HG02763 (cell line): ENCODE measurements at regions not wholly inside any gene's neighbourhood (a gene's known extent, or its start where the extent isn't known, plus 50 kb on each side); places are given as distances from the start of the nearest gene placed in this dataset.
A peak's percentile ranks its signal among the peaks of the same experiment; 100 is the strongest.

Experiments
- ATAC-seq: cut with Tn5 transposase; IDR thresholded peaks from one replicate; pipeline ENCODE4 v1.9.1; 2021; ENCODE audit warnings: mild to moderate bottlenecking, moderate library complexity; ENCODE audit not compliant: unreplicated experiment

DNA sequence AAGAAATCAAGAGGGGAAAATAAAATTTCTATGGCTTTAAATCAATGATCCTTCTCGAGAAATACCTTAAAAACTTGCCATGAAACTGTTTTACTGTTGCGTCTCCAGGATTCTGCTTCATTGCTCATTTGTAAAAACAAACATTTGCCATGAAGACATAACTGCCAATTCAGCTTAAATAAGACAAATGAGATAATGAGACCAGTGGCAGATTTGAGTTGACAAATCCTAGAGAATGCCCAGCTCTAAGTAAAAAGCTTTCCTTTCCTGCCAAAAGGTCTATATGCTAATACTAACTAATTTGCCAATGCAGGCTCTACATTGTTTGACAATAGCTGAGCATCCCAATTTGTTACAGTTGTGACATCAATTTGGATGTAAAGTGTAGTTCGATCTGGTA, 400.5 kb upstream of the PCDH9 start:
- no peak for ATAC-seq

DNA sequence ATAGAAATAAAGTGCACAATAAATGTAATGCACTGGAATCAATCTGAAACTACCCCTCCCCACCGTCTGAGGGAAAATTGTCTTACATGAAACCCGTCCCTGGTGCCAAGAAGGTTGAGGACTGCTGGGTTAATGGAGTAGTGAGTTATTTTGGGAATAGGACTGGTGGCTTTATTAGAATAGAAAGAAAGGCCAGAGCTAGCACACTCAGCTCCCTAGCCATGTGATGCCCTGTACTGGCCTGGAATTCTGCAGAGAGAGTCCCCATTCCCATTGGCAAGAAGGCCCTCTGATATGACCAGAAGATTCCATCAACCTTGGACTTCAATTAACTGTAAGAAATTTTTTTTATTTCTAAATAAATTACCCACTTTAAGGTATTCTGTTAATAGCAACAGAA, 393.5 kb upstream of the PCDH9 start:
- no peak for ATAC-seq

DNA sequence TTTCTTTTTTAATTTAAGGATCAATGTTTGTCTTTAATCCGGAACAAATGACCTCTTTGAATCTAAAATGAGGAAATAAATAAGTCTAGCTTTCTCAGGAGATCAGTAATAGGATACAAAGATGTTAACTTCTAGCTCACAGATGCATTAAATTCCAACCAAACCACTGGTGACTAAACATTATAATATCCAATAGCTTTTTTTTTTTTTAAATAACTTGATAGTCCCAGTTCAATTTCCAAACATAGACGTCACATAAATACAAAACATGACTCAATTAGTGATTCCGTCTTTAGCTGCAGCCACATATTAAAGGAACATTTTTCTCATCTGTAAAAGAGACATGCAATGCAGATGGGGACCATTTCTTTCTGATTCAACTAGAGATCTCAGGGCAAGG, 390.5 kb upstream of the PCDH9 start:
- ATAC-seq, result no peak

DNA sequence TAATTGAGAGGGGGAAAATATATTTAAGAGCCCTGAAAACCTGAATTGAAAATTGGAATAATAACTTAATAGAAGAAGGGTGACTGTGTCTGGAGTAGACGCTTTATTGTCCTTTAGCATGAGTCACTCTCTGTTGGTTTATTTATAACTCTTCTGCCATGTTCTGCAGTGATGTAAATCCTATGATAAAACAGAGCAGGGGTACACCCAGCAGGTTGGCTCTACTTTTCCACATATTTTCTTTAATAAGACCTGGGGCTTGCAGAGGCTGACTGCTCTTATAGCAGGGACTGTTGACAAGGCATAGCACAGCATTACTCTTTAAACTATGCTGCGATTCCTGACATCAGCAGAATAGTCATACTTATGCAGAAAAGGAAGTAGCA, 389.9 kb upstream of the PCDH9 start:
- no peak for ATAC-seq

DNA sequence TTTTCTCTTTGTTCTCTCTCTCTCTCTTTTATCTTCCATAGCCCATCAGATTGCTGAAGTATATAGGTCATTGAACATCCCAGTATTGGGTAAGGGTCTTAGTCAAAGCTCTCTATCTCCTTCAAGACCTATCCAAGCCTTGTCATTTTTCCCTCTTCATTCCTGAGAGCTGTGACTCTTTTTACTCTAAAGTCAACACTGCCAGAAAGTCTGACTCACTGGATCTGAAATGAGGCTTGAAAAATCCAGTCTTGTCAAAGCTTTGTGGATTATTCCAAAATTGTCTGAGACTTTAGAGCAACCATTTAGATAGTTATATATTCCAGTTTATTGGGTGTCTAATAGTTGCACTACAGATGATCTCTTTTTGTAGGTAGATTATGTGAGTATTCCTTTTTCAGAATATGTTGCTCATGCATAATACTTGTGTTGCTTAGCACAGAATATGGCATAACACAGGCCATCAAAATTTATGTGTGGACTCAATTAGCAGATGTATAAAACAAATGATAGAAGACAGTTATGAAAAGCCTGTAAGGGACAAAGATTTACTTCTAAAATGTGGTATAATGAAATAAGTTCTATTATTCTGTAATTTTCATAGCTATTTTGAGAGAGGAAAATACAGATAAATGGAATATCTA, 389.3 kb upstream of the PCDH9 start:
- ATAC-seq, result no peak

DNA sequence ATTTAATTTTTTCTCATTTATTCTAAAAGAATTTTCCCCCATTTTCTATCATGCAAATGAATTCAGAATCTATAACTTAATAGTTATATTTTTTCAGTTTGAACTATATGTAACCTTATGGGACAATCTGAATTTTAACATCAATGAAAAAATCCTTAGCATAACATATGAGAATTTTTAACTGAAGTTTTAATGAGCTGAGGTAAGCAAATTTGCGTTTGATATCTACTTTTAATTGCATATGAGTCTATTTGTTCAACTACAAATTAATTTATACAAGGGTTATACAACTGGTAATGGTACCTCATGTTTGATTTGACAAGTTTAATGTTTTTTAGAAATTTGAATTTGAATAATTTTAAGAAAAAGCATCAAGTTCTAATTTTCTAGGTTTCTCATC, 384.4 kb upstream of the PCDH9 start:
- no peak for ATAC-seq

DNA sequence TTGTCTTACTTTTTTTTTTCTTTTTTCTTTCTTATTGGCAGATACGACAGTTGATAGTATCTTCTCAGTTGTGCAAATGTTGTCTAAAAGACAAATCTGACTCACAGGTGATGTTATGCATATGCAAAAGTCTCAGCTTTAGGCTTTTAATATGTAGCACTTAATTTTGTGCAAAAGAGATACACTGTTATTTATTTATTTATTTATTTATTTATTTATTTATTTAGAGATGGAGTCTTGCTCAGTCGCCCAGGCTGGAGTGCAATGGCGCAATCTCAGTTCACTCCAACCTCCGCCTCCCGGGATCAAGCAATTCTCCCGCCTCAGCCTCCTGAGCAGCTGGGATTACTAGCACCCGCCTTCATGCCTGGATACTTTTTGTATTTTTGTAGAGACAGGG, 383.9 kb upstream of the PCDH9 start:
- no peak for ATAC-seq

DNA sequence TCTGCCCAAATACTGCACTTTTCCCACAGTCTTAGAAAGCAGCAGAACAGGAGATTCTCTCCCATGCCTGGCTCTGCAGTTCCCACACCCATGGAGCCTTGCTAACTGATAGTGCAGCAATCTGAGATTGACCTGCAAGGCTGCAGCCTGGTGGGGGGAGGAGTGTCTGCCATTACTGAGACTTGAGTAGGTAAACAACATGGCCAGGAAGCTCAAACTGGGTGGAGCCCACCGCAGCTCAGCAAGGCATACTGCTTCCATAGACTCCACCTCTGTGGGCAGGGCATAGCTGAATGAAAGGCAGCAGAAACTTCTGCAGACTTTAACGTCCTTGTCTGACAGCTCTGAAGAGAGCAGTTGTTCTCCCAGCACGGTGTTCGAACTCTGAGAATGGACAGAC, 358.5 kb upstream of the PCDH9 start:
- ATAC-seq, result no peak

DNA sequence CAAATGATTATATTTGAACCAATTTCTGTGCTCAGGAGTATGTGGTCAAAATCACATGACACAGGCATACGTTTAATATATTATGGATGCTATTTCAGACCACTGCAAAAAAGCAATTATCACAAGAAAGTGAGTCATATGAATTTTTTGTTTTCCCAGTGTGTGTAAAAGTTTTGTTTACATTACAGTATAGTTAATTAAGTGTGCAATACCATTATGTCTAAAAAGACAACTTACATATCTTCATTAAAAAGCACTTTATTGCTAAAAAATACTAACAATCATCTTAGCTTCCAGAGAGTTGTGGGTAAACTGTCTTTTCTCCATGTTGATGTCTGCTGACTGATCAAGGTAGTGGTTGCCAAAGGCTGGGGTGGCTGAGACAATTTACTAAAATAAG, 347.2 kb upstream of the PCDH9 start:
- ATAC-seq, result no peak

DNA sequence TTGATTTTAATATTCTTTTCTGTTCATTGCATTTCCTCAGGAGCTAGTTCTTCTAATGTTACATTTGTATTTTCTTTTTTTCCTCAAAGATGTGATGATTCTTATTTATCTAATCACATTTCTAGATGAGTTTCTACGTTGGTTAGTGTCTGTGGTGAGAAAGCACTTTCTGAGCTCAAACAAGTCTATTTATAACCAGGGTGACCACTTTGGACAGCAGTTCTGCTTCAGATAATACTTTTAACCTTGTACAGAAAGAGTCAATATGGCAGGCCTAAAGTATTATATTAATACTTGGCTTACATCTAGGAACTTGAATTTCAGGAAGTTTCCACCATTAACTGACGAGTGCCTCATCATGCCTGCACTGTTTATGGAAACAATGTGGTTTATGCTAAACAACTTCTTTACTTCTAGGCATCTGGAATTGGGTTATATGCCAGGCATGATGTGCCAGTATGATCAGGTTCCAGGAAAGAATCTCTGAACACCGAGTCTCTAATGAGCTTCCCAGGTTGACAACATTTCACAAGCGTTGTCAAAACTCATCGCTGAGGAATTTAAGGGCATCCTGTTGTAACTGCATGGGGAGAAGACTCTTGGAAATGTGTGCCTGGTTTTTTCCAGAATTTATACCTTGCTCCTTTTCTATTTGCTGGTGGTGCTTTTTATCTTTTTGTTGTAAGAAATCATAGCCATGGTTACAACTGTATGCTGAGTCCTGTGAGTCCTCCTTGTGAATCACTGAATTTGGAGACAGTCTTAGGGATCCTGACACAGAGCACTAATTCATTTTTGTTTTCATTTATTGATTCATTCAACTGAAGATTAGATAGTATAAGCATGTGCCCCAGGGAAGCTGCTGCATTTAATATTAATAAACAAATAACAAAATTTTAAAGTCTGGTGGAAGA, 344.4 kb upstream of the PCDH9 start:
- ATAC-seq, result no peak

DNA sequence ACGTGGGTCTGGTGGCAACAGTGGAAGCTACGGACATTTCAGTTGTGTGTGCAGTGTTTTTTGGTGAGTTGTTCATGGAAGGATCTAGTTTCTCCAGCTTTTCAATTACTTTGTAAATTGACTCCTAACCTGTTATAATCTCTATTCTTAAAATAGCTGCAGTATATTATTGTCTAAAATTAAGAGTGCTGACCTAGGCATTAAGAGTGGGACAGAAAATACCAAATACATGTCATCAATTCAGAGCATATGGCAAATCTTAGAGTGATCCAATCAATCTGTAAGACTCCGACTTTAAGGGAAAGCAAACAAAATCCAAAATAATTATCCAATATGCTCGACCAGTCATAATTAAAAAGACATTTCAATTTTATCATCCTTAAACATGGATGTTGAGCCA, 338.1 kb upstream of the PCDH9 start:
- no peak for ATAC-seq

DNA sequence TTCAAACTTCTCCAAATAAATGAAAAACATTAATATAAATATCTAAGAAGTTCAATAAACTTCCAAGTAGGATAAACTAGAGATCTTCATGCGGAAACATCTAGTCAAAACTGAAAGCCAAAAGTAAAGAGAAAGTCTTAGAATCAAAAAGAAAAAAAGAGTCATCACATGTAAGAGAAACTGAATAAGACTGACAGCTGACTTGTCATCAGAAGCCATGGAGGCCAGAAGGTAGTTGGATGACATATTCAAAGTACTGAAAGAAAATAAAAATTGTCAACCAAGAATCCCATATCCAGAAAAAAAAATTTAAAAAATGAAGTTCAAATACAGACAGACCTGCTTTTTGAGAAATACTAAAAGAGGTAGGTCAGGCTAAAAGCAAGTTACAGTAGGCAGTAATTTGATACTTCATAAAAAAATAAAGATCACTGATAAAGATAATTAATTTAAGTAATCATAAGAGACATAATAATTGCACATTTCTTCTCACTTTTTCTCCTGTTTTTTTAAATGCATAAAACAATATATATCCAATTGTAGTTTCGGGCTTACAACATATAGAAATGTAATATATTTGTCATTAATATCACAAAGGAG, 327.6 kb upstream of the PCDH9 start:
- no peak for ATAC-seq

DNA sequence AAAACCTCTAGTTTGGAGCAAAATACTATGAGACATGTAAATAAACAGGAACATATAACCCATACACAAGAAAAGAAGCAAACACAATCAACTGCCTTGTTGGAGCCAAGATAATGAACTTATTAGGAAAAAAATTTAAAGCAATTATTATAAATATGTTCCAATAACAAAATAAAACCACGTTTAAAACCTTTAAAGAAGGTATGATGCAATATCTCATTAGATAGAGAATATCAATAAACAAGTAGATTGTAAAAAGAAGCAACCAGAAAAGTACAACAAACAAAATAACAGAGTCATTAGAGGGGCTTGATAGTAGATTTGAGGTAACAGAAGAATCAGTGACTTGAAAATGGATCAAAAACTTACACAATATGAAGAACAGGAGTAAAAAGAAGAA, 327.0 kb upstream of the PCDH9 start:
- no peak for ATAC-seq

DNA sequence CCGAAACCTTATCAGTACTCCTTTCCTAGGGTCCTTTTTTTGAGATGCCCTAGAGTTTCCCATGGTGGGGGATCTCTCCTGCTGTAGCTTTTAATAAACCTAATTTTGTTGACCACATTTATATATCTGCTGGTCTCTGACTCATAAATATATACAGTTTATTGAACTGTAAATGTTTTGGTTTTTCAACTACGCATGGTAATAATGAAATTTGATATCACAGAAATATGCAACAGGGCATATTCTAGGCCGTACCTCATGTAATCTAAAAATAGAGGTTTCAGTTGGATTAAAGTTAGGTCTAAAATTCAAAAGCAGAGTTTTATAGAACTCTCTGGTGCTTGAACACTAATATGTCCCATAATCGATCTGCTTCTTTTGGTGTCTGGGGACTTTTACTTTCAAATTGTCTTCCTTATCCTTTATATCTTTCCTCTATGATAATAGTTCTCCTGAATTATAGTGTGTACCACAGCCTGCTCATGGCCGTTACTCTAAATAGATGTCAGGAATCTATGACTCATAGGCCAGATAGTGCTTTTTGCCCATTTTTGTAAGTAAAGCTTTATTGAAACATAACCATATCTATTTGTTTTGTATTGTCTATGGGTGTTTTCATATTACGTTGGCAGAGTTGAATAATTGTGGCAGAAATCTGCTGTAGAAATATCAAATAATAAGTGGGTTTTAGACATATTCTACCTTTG, 324.8 kb upstream of the PCDH9 start:
- no peak for ATAC-seq

DNA sequence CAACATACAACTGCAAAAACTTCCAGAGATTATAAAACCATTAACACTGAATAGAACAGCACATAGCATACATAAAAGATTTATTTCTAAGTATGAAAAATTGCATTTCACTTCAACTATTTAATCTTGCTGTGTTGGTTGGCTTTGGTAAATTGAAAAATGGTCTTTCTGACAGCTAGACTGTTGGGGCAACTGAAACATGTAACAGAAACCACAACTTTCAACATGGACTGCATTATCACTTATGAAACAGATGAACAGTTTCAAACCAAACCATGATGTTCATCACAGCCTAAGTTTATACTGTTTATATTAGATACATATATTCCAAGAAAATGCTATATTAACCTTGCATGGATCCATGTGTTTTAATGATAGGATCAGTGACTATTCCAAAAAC, 324.1 kb upstream of the PCDH9 start:
- no peak for ATAC-seq

DNA sequence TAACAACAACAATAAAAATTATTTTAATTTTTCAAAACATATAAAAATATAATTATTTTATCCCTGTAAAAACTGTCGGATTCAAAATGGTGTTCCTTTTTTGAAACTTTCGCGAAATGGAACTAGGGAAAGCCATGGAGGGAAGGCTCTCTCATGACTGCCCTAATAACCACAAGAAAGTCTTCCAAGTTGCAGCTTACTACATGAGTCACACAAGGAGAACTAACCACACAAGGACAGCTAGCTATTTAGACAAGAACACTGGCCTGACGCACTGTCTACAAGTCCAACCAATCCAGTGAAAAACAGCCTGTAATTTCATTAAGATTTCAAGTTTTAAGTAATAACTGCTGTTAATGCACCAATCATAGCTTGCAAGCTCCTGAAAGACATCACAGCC, 319.2 kb upstream of the PCDH9 start:
- no peak for ATAC-seq

DNA sequence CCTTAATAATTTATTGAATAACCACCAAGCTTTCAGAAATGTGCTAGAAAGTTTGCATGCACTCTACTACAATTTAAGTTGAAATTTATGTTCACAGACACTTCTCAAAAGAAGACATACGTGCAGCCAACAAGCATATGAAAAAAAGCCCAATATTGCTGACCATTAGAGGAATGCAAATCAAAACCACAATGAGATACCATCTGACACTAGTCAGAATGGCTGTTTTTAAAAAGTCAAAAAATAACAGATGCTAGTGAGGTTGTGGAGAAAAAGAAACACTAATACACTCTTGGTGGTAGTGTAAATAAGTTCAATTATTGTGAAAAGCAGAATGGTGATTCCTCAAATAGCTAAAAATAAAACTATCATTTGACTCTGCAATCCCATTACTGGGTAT, 308.8 kb upstream of the PCDH9 start:
- no peak for ATAC-seq

DNA sequence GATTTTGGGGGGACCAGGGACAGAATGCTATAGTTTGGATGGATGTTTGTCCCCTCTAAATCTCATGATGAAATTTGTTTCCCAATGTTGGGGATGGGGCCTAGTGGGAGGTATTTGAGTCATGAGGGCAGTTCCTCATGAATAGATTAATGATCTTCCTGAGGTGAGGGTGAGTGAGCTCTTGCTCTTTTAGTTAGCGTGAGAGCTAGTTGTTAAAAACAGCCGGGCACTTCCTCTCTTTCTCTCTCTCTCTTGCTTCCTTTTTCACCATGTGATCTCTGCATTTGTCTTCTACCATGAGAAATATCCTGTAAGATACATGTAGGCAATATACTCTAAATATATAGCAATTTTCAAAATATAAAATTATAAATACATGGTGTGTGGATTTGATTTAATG, 290.8 kb upstream of the PCDH9 start:
- ATAC-seq, result peak; percentile 44

DNA sequence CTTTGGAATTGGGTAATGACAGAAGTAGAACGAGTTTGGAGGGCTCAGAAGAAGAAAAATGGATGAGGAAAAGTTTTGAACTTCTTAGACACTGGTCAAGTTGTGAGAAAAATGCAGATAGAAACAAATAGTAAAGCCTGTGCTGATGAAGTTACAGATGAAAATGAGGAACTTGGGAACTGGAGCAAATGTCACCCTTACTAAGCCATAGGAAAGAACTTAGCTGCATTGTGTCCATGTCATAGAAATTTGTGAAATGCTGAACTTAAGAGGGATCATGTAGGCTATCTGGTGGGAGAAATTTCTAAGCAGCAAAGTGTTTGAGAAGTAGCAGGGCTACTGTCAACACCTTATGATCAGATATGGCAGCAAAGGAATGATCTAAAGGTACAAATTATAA, 289.2 kb upstream of the PCDH9 start:
- no peak for ATAC-seq

DNA sequence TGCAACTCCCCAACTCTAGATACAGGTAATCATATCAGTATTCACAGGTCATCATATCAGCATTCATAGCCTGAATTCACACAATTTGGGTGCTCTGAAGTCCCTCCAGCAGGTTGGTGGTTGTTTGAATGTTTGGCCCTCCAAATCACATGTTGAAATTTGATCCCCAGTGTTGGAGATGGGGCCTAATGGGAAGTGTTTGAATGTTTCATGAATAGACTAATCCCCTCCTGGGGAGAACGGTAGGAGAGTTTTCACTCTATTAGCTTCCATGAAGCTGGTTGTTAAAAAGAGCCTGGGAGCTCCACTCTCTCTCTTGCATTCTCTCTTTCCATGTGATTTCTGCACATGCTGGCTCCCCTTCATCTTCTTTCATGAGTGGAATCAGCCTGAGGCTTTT, 288.6 kb upstream of the PCDH9 start:
- no peak for ATAC-seq

DNA sequence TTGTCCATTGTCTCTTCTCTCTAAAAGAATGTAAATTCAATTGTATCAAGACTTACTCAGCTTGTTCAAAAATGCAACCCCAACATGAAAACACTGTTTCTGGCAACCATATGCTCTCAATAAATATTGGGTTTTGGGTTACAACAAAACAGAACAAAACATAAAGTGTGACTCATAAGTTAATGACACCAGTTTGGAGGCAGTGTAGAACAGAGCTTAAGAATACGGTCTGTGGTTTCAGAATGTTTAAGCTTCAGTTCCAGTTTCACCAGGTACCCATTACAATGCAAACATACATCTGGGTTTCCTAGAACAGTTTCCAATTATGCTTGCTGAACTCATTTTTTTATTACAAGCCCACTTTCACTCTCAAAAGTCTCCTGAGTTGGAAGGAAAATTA, 285.8 kb upstream of the PCDH9 start:
- peak; percentile 74 for ATAC-seq

DNA sequence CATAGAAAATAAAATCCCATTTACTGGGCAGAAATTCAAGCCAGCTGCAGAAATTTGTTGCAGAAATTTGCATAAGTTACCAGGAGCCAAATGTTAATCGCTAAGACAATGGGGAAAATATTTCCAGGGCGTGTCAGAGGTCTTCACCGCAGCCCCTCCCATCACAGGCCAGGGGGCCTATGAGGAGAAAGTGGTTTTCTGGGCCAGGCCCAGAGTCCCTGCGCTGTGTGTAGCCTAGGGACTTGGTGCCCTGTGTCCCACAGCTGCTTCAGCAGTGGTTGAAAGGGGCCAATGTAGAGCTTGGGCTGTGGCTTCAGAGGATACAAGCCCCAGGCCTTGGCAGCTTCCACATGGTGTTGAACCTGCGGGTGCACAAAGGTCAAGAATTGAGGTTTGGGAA, 278.9 kb upstream of the PCDH9 start:
- ATAC-seq, result no peak
